ENCODE measurements at regions not wholly inside any gene's neighbourhood (a gene's known extent, or its start where the extent isn't known, plus 50 kb on each side); places are given as distances from the start of the nearest gene placed in this dataset.

DNA sequence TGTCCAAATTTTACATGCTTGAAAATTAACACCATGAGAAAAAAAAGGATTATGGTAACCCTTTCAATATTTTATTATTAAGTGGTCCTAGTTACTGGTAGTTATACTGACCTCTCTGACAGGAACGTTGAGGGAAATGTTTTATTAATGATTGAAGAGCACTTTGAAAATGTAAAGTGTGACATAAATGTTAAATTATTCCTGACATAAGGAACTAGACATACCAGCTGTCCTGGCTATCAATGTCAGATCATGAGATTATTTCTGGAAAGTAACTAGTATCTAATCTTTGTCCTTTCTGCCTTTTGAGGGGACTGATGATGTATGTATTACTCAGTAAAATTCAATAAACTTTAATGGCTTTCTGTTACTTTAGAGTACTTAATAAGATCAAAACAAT lies 1538.5 kb upstream of the CDH6 start:
- intact Hi-C loops (cut with DNase I) = no loop called here
- no peaks in the 10 kb centered on the region for H3K27me3 ChIP-seq
- no peak overlapping the region for H3K4me3 ChIP-seq
- WGBS, 3 donors = 23 to 51% (median 28%) methylated on average over 1 of the region's 1 CpG
- no peaks in the 10 kb centered on the region for H3K4me1 ChIP-seq (ENCODE audit: insufficient read depth)
- no peak overlapping the region for H3K27ac ChIP-seq
- no peaks in the 10 kb centered on the region for H3K9me3 ChIP-seq
- no peak for DNase-seq
- H3K36me3 ChIP-seq = no peaks in the 10 kb centered on the region
- no peak for TF ChIP-seq EP300 (IDR thresholded peaks at IDR 0.05)
- TF ChIP-seq POLR2A (IDR thresholded peaks at IDR 0.05) = no peak
- TF ChIP-seq, protein P1, sequence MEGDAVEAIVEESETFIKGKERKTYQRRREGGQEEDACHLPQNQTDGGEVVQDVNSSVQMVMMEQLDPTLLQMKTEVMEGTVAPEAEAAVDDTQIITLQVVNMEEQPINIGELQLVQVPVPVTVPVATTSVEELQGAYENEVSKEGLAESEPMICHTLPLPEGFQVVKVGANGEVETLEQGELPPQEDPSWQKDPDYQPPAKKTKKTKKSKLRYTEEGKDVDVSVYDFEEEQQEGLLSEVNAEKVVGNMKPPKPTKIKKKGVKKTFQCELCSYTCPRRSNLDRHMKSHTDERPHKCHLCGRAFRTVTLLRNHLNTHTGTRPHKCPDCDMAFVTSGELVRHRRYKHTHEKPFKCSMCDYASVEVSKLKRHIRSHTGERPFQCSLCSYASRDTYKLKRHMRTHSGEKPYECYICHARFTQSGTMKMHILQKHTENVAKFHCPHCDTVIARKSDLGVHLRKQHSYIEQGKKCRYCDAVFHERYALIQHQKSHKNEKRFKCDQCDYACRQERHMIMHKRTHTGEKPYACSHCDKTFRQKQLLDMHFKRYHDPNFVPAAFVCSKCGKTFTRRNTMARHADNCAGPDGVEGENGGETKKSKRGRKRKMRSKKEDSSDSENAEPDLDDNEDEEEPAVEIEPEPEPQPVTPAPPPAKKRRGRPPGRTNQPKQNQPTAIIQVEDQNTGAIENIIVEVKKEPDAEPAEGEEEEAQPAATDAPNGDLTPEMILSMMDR (IDR thresholded peaks at IDR 0.05) = no peak

DNA sequence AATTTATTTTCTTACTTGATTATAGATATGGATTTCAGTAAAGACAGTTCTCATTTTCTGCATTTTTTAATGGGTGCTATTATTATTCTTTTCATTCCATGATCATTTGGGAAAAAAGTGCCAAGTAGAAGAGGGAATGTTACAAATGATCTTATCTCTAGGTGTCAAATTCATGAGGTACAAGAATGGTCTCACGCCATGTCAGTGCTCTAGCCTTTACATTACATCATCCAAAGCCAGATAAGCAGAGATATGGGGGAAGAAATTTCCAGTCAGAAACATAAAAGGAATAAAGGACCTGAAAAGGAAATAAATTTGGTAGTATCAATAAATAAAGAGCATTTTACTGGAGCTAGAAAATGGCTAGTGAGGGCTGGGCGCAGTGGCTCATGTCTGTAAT lies 1544.2 kb upstream of the CDH6 start:
- intact Hi-C loops (cut with DNase I) = no loop called here

DNA sequence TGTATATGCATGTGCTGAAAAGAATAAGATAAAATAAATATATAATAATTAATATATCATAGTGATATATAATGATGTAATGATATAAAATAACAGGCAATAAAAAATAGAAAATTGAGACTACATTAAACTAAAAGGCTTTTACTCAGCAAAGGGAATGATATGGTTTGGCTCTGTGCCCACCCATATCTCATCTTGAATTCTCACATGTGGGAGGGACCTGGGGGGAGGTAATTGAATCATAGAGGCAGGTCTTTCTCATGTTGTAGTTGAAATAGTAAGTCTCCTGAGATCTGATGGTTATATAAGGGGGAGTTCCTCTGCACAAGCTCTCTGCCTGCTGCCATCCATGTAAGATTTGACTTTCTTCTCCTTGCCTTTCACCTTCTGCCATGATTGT lies 1550.9 kb upstream of the CDH6 start:
- intact Hi-C loops (cut with DNase I) = no loop called here

More for the DNA sequence above, 1544.2 kb upstream of the CDH6 start:
- Histone ChIP-seq H3K4me3 (no peak overlapping the region), H3K27me3 (no peaks in the 10 kb centered on the region), H3K27ac (no peak overlapping the region), H3K9me3 (no peaks in the 10 kb centered on the region), H3K36me3 (no peaks in the 10 kb centered on the region), H3K4me1 (ENCODE audit: insufficient read depth) (no peaks in the 10 kb centered on the region)
- no peak for TF ChIP-seq POLR2A (IDR thresholded peaks at IDR 0.05)
- no peak for TF ChIP-seq EP300 (IDR thresholded peaks at IDR 0.05)
- TF ChIP-seq, protein P1 (IDR thresholded peaks at IDR 0.05) = no peak
- WGBS, 3 donors = 59 to 70% (median 62%) methylated on average over 2 of the region's 2 CpGs
- no peak for DNase-seq

DNA sequence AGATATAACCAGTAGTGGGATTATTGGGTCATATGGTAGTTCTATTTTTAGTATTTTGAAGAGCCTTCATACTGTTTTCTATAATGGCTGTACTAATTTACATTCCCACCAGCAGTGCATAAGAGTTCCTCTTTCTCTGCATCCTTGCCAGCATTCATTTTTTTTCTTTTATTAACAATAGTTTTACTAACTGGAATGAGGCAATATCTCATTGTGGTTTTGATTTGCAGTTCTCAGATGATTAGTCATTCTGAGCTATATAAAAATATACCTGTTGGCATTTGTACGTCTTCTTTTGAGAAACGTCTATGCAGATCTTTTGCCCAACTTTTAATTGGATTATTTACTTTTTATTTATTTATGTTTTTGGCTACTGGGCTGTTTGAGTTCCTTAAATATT lies 1579.3 kb upstream of the CDH6 start:
- no peak for DNase-seq
- H3K9me3 ChIP-seq = no peaks in the 10 kb centered on the region
- 70 to 78% (median 72%) methylated on average over 2 of the region's 2 CpGs for WGBS, 3 donors
- H3K27me3 ChIP-seq = no peaks in the 10 kb centered on the region
- no peak overlapping the region for H3K27ac ChIP-seq
- H3K4me1 ChIP-seq (ENCODE audit: insufficient read depth) = no peaks in the 10 kb centered on the region
- intact Hi-C loops (cut with DNase I) = no loop called here
- no peak overlapping the region for H3K4me3 ChIP-seq
- H3K36me3 ChIP-seq = no peaks in the 10 kb centered on the region
- no peak for TF ChIP-seq EP300 (IDR thresholded peaks at IDR 0.05)
- no peak for TF ChIP-seq POLR2A (IDR thresholded peaks at IDR 0.05)
- TF ChIP-seq, protein P1 (IDR thresholded peaks at IDR 0.05) = no peak

More for the DNA sequence above, 1550.9 kb upstream of the CDH6 start:
- Histone ChIP-seq H3K4me3 (no peak overlapping the region), H3K4me1 (ENCODE audit: insufficient read depth) (no peaks in the 10 kb centered on the region), H3K9me3 (no peaks in the 10 kb centered on the region), H3K27me3 (no peaks in the 10 kb centered on the region), H3K27ac (no peak overlapping the region), H3K36me3 (no peaks in the 10 kb centered on the region)
- DNase-seq = no peak
- TF ChIP-seq POLR2A (IDR thresholded peaks at IDR 0.05) (no peak), EP300 (IDR thresholded peaks at IDR 0.05) (no peak)
- TF ChIP-seq, protein P1 (IDR thresholded peaks at IDR 0.05) = no peak

DNA sequence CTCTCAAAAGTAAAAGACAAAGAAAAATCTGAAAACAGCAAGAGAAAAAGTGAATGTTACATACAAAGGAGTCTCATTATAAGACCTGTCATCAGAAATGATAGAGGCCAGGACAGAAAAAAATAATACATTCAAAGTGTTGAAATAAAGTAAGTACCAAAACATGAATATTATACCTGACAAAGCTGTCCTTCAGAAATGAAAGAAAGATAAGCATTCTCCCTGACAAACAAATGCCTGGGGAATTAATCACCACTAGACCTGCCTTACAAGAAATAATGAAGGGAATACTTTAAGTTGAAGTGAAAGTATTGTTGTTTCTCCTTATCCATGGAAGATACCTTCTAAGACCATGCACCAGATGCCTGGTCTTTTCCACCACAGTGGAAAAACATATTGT lies 1605.2 kb upstream of the CDH6 start:
- H3K4me1 ChIP-seq (ENCODE audit: insufficient read depth) = no peaks in the 10 kb centered on the region
- no peaks in the 10 kb centered on the region for H3K27me3 ChIP-seq
- DNase-seq = no peak
- H3K36me3 ChIP-seq = no peaks in the 10 kb centered on the region
- intact Hi-C loops (cut with DNase I) = no loop called here
- H3K9me3 ChIP-seq = no peaks in the 10 kb centered on the region
- TF ChIP-seq EP300 (IDR thresholded peaks at IDR 0.05) = no peak
- TF ChIP-seq, protein P1 (IDR thresholded peaks at IDR 0.05) = no peak
- no peak overlapping the region for H3K4me3 ChIP-seq
- no peak overlapping the region for H3K27ac ChIP-seq

Data from ovary (tissue), 7 donors.